ENCODE measurements at regions not wholly inside any gene's neighbourhood (a gene's known extent, or its start where the extent isn't known, plus 50 kb on each side); places are given as distances from the start of the nearest gene placed in this dataset.

DNA sequence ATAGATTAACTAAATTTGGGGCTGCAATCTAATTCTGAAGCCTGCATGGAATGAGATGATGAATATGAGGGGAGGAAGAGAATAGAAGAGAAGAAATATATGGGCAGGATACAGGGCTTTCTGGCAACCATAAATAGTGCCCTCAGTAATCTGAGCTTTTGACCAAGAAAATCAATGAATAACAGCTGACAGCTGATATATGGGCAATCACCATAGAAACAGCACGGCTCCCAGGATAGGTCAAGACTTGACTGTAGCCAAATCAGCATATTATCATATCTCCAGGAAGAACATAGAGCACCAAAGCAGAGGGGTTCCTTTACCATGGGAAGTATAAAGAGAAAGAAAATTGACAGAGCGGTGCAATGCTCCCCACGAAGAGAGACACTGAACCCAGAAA, 643.8 kb upstream of the TENM4 start:
- Histone ChIP-seq H3K27me3 (ENCODE audit: insufficient read depth, poor library complexity, severe bottlenecking) (no peaks in the 10 kb centered on the region), H3K4me3 (replicated peaks; ENCODE audit: insufficient read depth, low read length) (no peak overlapping the region), H3K27ac (replicated peaks) (no peak overlapping the region)
- TF ChIP-seq SPI1 (IDR thresholded peaks at IDR 0.05; ENCODE audit: borderline replicate concordance, low read depth) = no peak
- TF ChIP-seq, protein P1, sequence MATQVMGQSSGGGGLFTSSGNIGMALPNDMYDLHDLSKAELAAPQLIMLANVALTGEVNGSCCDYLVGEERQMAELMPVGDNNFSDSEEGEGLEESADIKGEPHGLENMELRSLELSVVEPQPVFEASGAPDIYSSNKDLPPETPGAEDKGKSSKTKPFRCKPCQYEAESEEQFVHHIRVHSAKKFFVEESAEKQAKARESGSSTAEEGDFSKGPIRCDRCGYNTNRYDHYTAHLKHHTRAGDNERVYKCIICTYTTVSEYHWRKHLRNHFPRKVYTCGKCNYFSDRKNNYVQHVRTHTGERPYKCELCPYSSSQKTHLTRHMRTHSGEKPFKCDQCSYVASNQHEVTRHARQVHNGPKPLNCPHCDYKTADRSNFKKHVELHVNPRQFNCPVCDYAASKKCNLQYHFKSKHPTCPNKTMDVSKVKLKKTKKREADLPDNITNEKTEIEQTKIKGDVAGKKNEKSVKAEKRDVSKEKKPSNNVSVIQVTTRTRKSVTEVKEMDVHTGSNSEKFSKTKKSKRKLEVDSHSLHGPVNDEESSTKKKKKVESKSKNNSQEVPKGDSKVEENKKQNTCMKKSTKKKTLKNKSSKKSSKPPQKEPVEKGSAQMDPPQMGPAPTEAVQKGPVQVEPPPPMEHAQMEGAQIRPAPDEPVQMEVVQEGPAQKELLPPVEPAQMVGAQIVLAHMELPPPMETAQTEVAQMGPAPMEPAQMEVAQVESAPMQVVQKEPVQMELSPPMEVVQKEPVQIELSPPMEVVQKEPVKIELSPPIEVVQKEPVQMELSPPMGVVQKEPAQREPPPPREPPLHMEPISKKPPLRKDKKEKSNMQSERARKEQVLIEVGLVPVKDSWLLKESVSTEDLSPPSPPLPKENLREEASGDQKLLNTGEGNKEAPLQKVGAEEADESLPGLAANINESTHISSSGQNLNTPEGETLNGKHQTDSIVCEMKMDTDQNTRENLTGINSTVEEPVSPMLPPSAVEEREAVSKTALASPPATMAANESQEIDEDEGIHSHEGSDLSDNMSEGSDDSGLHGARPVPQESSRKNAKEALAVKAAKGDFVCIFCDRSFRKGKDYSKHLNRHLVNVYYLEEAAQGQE (IDR thresholded peaks at IDR 0.05; ENCODE audit: insufficient replicate concordance, low read depth) = no peak
- DNase-seq (ENCODE audit: low read depth in 1 of 2, low spot score in 1 of 2) = no peak

DNA sequence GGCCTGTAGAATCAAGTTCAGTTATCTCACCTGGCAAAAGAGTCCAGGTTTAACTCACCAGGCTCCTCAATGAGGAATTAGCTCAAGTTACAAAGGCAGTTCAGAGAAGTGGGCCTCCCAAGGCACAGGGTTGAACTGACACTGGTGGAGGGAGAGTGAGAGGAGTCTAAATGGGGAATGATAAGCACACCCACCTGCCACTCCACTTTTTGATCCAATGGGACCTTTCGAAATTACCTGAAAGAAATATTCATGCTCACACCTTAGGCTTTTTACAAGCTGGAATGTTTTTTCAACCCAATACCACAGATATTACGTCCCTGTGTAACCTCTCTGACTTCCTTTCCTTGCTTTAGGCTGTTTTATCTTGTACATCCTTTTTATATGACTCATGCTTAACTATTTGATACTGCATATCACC, 642.7 kb upstream of the TENM4 start:
- Histone ChIP-seq H3K27ac (replicated peaks) (no peak overlapping the region), H3K27me3 (ENCODE audit: insufficient read depth, poor library complexity, severe bottlenecking) (no peaks in the 10 kb centered on the region), H3K4me3 (replicated peaks; ENCODE audit: insufficient read depth, low read length) (no peak overlapping the region)
- TF ChIP-seq GABPA (IDR thresholded peaks at IDR 0.05; ENCODE audit: low read depth) = no peak
- TF ChIP-seq, protein P1 (IDR thresholded peaks at IDR 0.05; ENCODE audit: insufficient replicate concordance, low read depth) = no peak
- TF ChIP-seq, protein P2, sequence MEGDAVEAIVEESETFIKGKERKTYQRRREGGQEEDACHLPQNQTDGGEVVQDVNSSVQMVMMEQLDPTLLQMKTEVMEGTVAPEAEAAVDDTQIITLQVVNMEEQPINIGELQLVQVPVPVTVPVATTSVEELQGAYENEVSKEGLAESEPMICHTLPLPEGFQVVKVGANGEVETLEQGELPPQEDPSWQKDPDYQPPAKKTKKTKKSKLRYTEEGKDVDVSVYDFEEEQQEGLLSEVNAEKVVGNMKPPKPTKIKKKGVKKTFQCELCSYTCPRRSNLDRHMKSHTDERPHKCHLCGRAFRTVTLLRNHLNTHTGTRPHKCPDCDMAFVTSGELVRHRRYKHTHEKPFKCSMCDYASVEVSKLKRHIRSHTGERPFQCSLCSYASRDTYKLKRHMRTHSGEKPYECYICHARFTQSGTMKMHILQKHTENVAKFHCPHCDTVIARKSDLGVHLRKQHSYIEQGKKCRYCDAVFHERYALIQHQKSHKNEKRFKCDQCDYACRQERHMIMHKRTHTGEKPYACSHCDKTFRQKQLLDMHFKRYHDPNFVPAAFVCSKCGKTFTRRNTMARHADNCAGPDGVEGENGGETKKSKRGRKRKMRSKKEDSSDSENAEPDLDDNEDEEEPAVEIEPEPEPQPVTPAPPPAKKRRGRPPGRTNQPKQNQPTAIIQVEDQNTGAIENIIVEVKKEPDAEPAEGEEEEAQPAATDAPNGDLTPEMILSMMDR (IDR thresholded peaks at IDR 0.05; ENCODE audit: insufficient read depth, low read length) = no peak
- no peak for TF ChIP-seq POLR2AphosphoS5 (IDR thresholded peaks at IDR 0.05; ENCODE audit: low read depth)
- TF ChIP-seq SPI1 (IDR thresholded peaks at IDR 0.05; ENCODE audit: borderline replicate concordance, low read depth) = no peak
- DNase-seq (ENCODE audit: low read depth in 1 of 2, low spot score in 1 of 2) = no peak

DNA sequence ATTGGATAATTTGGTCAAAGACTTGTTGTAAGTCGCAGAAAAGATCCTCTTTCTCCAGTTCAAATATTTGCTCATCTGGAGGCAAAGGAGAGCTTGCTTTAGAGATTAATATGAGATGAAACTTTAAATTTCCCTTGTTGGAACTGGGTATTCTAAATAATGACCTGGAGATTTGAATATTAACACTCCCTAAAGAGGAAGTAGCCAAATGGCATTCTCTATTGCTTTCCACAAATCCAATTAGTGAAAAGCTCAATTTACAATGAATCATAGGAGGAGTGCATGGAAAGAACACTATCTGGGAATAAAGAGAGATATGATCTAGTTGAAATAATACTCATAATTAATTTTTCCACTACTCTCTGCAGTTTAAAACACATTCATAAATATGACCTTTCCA, 641.6 kb upstream of the TENM4 start:
- H3K4me3 ChIP-seq (replicated peaks; ENCODE audit: insufficient read depth, low read length) = no peak overlapping the region
- no peak for DNase-seq (ENCODE audit: low read depth in 1 of 2, low spot score in 1 of 2)
- no peaks in the 10 kb centered on the region for H3K27me3 ChIP-seq (ENCODE audit: insufficient read depth, poor library complexity, severe bottlenecking)
- no peak for TF ChIP-seq POLR2AphosphoS5 (IDR thresholded peaks at IDR 0.05; ENCODE audit: low read depth)
- TF ChIP-seq SPI1 (IDR thresholded peaks at IDR 0.05; ENCODE audit: borderline replicate concordance, low read depth) = no peak
- TF ChIP-seq GABPA (IDR thresholded peaks at IDR 0.05; ENCODE audit: low read depth) = no peak
- TF ChIP-seq, protein P2 (IDR thresholded peaks at IDR 0.05; ENCODE audit: insufficient read depth, low read length) = no peak
- TF ChIP-seq, protein P1 (IDR thresholded peaks at IDR 0.05; ENCODE audit: insufficient replicate concordance, low read depth) = no peak
- no peak overlapping the region for H3K27ac ChIP-seq (replicated peaks)

DNA sequence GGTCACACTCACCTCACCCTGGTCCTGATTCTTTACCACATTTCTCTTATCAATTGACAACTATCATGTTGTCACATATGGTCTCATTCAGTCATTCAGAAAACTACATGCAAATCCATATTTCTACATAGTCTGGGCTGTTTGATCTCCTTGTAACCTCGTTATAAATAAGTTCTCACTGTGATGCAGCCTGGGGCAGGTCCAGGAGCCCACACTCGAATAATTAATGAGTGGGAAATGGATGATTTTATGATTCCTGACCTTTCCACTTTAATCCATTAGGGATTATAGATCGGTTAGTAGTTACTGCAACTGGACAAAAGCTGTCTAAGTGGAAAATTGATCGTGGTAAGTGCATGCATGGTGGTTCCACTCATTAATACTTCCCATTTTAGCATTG, 636.3 kb upstream of the TENM4 start:
- DNase-seq (ENCODE audit: low read depth in 1 of 2, low spot score in 1 of 2) = no peak
- H3K27me3 ChIP-seq (ENCODE audit: insufficient read depth, poor library complexity, severe bottlenecking) = no peaks in the 10 kb centered on the region
- H3K4me3 ChIP-seq (replicated peaks; ENCODE audit: insufficient read depth, low read length) = no peak overlapping the region
- TF ChIP-seq POLR2AphosphoS5 (IDR thresholded peaks at IDR 0.05; ENCODE audit: low read depth) = no peak
- TF ChIP-seq, protein P1 (IDR thresholded peaks at IDR 0.05; ENCODE audit: insufficient replicate concordance, low read depth) = no peak
- TF ChIP-seq GABPA (IDR thresholded peaks at IDR 0.05; ENCODE audit: low read depth) = no peak
- TF ChIP-seq SPI1 (IDR thresholded peaks at IDR 0.05; ENCODE audit: borderline replicate concordance, low read depth) = no peak
- TF ChIP-seq, protein P2 (IDR thresholded peaks at IDR 0.05; ENCODE audit: insufficient read depth, low read length) = no peak
- no peak overlapping the region for H3K27ac ChIP-seq (replicated peaks)

Measured in HL-60 (cell line).